Bronchial epithelial cell (primary cell): ENCODE measurements at regions not wholly inside any gene's neighbourhood (a gene's known extent, or its start where the extent isn't known, plus 50 kb on each side); places are given as distances from the start of the nearest gene placed in this dataset.
A peak's percentile ranks its signal among the peaks of the same experiment; 100 is the strongest.

Experiments used
- DNase-seq: peaks from one replicate; pipeline ENCODE4 v3.0.0-alpha.2; 2010; ENCODE audit warnings: low read depth
- FAIRE-seq: peaks from 2 replicates; lab custom pipeline; 2011; peaks lifted over from hg19 to GRCh38; lab: Jason Lieb, UNC
- H3K27me3 ChIP-seq: 2 replicates; pipeline ENCODE4 v1.5.1; 2011; ENCODE audit warnings: low read length; ENCODE audit not compliant: control insufficient read depth, insufficient read depth
- H3K36me3 ChIP-seq: 2 replicates; pipeline ENCODE4 v1.5.1; 2011; ENCODE audit warnings: low read length; ENCODE audit not compliant: control insufficient read depth, insufficient read depth
- H3K4me3 ChIP-seq: 2 replicates; pipeline ENCODE4 v1.5.1; 2011; ENCODE audit warnings: mild to moderate bottlenecking, low read depth, low read length, control low read depth
- TF ChIP-seq, protein P1 (sequence below): IDR thresholded peaks from 2 replicates; pipeline ENCODE4 v1.5.1; 2011; ENCODE audit warnings: mild to moderate bottlenecking, moderate library complexity, low read length, control low read depth, inconsistent platforms; ENCODE audit not compliant: insufficient read depth, severe bottlenecking

DNA sequence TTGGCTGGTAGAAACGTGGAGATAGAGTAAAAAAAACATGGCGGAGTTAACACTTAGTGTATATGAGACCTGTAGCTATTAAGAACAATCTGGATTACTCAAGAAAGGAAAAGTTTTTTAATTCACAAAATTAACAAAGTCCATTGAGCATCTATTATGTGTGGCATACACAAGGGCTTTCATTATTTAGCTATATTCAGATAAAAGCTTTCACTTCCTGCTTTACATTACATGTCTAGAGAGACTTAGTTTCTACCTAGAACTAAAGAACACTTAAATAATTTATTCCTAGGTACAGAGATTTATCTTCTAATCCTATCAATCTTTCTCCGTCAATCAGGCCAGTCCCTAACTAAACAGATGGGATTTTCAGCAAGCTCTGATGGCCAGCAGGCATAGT is 196.0 kb upstream of the SLC39A10 start:
- DNase-seq: no peak

DNA sequence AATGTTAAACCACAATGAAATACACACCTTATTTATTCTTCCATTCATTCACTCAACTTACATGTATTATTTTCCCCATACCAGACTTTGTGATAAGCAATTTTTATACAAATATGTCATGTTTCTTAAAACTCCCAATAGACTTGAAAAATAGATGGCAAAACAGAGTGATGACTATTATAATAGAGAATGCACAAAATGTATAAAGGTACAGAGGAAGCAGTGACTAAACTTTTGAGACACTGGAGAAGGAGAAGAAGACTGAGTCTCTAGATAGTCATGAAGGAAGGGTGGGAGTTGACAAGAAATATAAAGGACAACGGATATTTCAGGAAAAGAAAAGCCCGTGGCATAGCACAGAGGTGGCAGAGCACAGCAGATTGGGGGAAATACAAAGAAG is 198.1 kb upstream of the SLC39A10 start:
- Histone ChIP-seq H3K4me3 (no peak overlapping the region), H3K27me3 (no peaks in the 10 kb centered on the region), H3K36me3 (no peaks in the 10 kb centered on the region)
- peak; percentile 14 for DNase-seq
- FAIRE-seq: no peak
- TF ChIP-seq, protein P1, sequence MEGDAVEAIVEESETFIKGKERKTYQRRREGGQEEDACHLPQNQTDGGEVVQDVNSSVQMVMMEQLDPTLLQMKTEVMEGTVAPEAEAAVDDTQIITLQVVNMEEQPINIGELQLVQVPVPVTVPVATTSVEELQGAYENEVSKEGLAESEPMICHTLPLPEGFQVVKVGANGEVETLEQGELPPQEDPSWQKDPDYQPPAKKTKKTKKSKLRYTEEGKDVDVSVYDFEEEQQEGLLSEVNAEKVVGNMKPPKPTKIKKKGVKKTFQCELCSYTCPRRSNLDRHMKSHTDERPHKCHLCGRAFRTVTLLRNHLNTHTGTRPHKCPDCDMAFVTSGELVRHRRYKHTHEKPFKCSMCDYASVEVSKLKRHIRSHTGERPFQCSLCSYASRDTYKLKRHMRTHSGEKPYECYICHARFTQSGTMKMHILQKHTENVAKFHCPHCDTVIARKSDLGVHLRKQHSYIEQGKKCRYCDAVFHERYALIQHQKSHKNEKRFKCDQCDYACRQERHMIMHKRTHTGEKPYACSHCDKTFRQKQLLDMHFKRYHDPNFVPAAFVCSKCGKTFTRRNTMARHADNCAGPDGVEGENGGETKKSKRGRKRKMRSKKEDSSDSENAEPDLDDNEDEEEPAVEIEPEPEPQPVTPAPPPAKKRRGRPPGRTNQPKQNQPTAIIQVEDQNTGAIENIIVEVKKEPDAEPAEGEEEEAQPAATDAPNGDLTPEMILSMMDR: no peak

More for the DNA sequence above, 196.0 kb upstream of the SLC39A10 start:
- Histone ChIP-seq H3K4me3 (no peak overlapping the region), H3K27me3 (no peaks in the 10 kb centered on the region), H3K36me3 (no peaks in the 10 kb centered on the region)
- TF ChIP-seq, protein P1: no peak
- no peak for FAIRE-seq

DNA sequence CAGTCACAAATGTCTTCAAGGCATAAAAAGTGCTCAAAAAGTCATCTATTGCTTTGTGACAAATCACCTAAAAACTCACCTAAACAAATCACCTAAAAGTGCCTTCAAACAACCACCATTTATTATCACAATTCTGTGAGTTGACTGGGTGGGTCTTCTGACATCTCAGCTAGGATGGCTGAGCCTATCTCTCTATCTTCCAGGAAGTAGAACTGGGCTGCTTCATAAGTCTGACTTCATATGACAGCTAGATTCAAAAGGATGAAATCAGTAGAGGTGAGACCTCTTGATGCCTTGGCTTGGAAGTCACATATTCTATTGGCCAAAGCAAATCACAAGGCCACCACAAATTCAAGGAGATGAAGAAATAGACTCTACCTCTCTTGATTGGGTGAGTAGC is 199.2 kb upstream of the SLC39A10 start:
- TF ChIP-seq, protein P1: no peak
- FAIRE-seq (no peak), DNase-seq (no peak)
- Histone ChIP-seq H3K27me3 (no peaks in the 10 kb centered on the region), H3K4me3 (no peak overlapping the region), H3K36me3 (no peaks in the 10 kb centered on the region)

DNA sequence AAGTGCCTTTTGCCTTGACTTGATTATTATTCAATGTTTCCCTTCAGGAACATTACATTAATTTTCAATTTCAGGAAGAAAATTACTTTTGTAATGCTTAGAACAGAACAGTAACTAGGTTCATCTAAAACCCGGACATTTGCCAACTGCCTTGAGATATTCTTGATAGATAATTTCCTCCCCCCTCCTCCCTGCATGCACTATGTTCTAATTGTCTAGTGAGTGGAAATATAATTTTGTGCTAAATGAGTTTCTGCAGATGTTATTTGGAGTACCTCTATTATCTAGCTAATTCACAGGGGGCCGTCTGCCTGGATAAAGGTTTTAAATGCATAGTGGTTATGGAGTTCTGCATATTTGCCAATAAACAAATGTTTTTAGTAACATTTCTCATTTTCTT is 200.3 kb upstream of the SLC39A10 start:
- no peaks in the 10 kb centered on the region for H3K27me3 ChIP-seq
- DNase-seq (no peak), FAIRE-seq (no peak)
- H3K36me3 ChIP-seq: no peaks in the 10 kb centered on the region
- TF ChIP-seq, protein P1: no peak
- no peak overlapping the region for H3K4me3 ChIP-seq

DNA sequence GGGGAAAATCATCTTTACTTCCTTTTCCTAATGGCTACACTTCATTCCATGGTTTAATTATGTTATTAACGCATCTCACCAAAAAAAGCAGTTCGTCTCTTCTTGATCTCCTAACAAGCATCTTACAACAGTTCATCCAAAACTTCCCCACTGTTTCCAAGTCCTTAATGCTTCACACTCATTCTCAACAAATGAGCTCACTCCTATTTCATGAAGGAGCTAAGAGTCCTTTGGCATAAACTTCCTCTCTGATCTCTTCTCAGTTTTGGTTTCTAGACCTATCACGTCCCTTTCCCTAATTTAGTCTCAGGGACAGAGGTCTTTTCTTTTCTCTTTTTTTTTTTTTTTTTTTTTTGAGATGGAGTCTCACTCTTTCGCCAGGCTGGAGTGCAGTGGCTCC is 205.9 kb upstream of the SLC39A10 start:
- Histone ChIP-seq H3K4me3 (no peak overlapping the region), H3K36me3 (no peaks in the 10 kb centered on the region), H3K27me3 (no peaks in the 10 kb centered on the region)
- FAIRE-seq (no peak), DNase-seq (no peak)
- TF ChIP-seq, protein P1: no peak

DNA sequence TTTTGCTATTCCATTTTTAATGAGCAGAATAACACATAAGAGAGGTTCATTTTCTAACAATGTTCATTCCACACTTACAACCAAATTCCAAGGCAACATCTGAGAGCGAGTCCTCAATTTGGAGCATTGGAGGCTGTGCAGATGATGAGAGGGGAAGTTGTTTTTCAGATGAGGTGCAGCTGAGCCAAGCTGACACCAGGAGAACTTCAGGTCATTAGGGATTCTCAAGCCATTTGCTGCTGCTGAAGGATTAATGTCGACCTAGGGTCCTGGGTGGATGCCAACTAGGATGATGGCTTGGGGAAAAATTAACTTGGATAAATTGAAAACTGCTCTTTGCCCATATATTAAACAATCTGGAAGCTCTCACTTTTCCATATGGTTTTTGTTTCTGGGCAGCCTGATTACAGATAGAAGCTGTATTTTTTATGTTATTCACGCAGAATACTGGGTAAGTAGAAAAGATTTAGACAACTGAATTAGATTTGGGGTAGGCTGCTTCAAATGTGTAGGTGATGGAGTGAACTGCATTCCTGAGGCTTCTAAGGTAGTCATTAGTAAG is 206.4 kb upstream of the SLC39A10 start:
- H3K4me3 ChIP-seq: no peak overlapping the region
- H3K36me3 ChIP-seq: no peaks in the 10 kb centered on the region
- no peak for DNase-seq
- FAIRE-seq: no peak
- no peaks in the 10 kb centered on the region for H3K27me3 ChIP-seq
- TF ChIP-seq, protein P1: no peak
